GM21528 (cell line): ENCODE measurements at regions not wholly inside any gene's neighbourhood (a gene's known extent, or its start where the extent isn't known, plus 50 kb on each side); places are given as distances from the start of the nearest gene placed in this dataset.

ENCODE experiments used
- ATAC-seq: cut with Tn5 transposase; IDR thresholded peaks from one replicate; pipeline ENCODE4 v1.9.1; 2021; ENCODE audit warnings: mild to moderate bottlenecking, moderate library complexity; ENCODE audit not compliant: unreplicated experiment, low FRiP score

DNA sequence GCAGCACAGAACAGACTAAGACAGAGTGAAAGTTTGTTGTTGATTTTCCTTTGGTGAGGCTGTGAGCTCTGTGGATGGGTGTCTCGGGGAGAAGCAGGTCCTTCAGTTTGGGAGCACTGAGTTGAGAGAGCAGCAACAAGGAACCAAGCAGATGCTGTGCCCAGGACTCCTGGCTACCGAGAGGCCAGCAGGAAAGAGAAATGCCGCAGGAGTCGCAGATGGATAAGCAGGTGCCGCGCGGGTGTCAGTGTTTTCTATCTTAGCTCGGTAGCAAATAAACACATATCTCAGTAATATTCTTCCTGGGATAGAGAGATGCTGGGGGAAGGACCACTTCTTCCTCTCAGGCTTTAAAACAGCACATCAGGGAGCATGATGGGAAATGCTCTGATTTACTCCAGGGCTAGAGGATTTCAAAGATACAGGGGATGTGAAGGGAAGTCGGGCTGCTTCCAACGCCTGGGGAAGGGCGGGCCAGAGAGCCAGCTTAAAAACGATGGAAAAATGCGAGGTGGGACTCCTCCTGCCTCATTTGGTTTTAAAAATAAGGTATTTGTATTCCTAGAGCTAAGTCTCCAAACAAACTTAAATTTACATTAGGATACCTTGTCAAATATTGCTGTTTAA lies 470.7 kb upstream of the B3GAT1 start:
- ATAC-seq: no peak

DNA sequence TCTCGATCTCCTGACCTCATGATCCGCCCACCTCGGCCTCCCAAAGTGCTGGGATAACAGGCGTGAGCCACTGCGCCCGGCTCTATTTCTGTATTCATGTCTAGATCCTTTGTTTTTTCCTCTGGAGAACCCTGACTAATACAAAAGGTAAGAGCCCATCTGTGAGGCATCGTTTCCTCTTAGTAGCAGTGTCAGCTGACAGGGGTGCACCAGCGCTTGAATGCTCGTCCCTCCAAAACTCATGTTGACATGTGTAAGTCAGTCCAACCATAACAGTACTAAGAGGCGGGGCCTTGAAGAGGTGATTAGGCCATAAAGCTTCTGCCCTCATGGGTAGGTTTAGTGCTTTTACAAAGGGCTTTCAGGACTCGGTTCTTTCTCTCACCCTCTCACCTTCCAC lies 470.1 kb upstream of the B3GAT1 start:
- no peak for ATAC-seq

DNA sequence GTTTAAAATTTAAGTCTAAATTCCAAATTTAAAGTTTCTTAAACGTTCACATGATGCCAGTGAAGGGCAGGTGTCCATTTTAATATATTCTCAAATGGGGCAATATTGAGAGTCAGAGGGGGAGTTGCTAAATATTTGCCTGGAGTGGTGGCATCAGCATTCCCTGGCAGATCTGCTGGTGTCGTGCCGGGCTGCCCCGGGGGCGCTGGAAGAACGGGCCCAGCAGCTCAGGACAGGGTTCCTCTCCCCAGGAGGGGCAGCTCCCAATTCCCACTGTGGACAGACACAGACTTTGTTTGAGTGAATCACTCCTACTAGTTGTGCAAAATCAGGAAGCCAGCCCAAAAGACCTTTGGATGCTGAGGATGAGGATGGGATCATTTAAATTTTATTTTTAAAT lies 468.7 kb upstream of the B3GAT1 start:
- ATAC-seq: no peak

DNA sequence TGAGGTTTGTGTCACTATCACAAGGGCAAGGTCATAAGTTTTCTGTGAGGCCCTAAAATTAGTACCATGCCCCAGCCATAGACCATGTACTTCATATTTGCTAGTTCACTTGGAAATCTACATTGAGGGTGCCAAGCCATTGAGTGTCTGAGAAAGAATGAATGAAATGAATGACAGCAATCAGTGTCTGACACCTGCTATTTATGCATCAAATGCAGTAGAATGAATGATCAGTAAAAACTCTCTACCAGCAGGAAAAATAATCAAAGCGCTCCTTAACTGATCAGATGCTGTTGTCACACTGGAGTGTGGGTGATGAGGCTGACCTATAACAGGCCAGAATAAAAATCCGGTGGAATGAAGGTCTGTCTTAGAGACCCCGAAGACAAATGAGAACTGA lies 467.9 kb upstream of the B3GAT1 start:
- ATAC-seq: no peak

DNA sequence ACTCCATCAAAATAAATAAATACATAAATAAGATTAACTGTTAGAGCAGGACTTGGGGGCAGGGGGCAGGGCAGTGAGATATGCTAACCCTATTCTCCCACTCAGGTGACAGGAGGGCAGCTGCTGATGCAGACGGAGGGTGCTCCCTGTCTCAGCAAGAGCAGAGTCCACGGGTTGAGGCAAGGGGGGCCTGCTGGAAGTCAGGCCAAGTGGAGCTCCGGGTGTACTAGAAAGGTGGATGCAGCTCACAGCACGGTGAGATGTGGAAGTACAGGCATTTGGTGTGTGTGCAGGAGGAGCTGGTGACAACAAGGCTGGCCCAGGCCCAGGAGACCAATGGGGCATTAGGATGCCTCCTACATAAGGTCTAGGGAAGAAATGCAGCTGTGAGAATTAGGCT lies 467.3 kb upstream of the B3GAT1 start:
- ATAC-seq: no peak

DNA sequence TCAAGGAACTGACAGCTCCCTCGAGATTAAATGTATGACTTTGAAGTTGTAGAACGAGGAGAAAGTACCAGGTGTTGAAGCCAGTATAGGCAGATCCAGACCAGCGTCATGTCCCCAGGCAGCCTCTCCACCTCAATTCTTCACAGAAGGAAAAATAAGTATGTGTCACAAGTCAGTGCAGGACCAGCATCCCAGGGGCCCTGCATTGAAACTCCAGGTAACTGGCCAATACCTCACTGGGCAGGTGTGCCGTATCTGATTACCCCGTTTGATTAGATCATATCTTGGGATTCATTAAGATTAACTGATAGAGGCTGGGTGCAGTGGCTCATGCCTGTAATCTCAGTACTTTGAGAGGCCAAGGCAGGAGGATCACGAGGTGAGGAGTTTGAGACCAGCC lies 466.7 kb upstream of the B3GAT1 start:
- ATAC-seq: no peak

DNA sequence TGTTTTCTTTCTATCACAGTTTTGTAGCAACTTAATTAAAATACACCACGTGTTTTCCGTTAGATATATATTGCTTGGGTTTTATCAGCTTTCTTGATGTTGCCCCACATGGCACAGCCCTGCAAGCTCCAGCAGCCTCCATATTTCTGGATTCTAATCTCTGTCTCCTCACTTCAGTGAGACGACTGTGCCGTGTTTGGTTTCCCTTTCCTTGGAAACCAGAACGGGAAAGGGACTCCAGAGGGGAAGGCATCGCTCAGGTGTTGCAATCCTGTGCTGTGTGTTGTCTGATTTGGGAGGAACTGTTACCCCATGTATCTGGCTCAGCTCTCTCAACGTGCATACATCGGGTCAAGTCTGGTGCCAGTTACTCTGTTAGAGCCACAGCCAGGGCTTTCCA lies 464.2 kb upstream of the B3GAT1 start:
- no peak for ATAC-seq

DNA sequence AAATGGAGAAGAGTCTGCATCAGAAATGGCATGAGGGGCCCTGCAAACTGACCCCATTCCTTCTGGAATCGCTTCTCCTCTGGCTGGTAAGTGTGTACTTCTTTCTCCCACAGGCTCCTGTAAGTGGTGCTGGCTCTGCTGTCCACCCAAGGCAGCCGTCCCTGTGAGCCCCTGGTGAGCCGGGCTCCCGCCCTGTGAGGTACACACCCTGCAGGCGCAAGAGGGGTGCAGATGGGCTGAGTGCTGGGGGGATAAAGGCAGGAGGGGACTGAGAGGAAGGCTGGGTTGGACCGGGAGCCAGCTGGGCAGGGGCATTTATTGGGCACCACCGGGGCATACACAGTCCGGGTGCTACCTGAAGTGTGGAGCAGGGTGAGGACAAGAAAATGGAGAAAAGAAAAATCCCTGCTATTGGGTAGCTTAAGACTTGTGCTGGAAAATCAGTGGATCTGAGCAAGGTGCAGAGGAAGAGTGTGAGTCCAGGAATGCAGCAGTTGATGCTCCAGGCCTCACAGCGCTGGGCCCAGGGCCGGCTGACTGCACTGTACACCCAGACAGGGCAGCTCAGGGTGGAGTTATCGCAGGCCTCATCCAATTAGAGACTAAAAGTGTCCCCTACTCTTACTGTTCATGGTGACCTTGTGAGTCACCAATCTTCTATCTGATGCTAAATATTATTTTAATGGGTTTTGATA lies 455.1 kb upstream of the B3GAT1 start:
- ATAC-seq: no peak

DNA sequence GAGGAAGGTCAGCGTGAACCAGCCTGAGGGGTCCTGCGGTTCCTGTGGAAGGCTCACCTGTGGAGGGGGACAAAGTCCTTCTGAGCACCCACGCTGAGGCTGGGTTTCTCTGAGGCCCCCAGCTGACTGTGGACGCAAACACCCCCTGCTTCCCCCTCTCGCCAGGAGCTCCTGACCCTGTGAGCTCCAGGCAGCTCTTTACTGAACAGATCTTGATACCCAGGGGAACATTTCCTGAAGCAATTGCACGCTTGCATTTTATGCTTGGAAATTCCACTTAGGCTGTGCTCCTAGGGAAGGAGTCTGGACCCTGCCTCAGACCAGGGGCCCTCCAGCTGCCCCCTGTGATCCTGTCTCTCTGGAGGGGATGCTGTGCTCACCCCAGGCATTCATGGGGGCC lies 454.2 kb upstream of the B3GAT1 start:
- ATAC-seq: no peak

DNA sequence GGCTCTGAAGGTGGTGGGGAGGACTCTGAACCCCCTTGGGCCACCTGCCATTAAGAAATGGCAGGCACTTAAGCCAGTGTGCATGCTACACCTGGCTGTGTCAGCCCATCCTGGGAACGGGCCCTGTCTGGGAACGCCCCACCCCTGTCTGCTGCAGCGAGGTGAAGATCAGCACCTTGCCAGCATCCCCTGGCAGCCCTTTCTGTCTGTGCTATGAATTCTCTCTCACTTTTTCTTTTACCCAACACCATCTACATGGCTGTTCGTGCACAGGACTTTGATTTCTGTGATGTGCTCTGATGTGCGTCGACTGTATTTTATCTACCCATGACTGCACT lies 452.9 kb upstream of the B3GAT1 start:
- no peak for ATAC-seq

DNA sequence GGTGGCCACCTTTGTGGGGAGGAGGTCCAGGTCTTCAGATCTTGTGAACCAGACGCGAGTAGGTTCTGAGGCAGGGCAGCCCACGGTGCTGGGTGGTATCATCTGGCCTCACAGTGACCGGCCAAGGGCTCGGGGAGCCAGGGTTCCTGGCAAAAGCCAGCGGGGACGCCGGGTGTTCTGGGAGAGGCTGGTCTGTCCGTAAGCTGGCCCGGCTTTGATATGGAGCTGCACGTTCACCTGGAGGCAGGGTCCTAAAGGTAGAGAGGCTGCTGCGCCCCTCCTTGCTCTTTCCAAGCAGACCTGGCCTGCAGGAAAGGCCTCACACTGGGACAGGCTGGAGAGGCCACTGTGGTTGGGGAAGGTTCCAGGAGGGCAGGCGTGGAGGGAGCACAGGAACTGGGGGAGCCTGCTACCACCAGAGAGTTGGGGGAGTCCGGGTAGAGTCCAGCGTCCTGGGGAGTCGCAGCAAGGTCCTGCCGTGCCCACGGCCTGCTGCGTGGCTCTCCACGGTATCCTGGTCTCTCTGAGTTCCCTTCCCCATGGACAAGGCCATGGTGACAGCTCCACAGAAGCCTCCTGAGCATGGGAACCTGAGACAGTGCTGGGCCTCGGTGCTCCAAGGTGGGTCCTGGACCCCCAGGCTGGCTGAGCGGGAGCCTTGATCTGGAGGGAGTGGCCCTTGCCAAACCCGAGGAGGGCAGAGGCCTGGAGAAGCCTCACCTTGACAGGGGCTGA lies 452.4 kb upstream of the B3GAT1 start:
- ATAC-seq: no peak

DNA sequence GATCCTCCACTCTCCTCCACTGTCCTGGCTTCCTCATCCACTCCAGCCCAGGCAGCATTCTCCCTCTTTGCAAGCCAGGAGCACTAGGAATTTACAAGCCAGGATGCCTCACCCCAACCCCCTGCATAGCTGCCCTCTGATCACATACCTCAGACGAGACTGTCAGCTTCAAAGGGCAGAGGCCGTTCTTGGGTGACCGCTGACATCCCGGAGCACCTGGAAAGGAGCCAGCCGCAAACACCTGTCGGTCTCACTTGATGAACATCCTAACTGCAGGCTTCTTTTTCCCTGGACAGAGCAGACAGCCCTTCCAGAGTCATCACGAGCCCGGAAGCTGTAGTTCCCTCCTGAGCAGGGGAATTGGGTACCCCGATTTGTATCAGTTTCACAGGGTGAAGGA lies 451.3 kb upstream of the B3GAT1 start:
- ATAC-seq: no peak

DNA sequence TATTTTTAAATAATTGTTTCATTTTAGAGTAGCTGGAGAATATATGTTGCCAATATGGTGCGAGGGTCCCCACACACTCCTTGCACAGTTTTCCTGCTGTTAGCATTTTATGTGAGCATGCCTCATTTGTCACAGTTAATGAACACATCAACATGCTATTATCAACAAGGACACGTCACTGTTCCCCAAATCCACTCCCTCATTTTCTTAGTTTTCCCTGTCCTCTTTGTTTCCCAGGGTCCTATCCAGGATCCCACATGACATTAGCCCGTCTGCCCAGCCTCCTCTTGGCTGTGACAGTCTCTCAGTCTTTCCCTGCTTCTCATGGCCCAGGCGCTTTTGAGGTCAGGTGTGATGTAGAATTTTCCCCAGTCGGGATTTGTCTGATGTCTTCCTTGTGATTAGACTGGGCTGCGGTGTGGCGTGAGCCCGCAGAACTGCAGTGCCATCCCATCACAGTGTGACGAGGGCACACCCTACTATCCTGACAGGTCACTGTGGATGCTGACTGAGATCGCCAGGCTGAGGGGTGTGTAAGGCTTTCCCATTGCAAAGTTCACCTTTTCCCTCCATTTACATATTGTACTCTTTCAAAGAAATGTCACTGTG lies 450.6 kb upstream of the B3GAT1 start:
- ATAC-seq: no peak

DNA sequence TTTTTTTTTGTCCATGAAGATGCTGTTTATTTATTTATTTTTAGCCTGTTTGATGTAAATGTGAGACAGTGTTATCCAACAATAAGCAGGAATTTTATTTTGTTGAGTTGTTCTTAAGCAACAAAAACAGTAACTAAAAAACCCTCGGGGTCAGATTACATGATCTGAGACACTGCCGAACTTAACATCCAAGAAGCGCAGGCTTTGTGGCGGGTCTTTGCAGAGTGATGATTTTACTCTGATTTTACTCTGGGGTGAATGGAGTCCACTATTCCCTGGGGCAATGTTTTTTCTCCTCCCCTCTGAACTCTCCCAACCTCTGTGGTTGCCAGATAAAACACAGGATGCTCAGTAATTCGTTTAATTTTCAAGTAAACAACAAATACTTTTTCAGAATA lies 450.1 kb upstream of the B3GAT1 start:
- no peak for ATAC-seq

DNA sequence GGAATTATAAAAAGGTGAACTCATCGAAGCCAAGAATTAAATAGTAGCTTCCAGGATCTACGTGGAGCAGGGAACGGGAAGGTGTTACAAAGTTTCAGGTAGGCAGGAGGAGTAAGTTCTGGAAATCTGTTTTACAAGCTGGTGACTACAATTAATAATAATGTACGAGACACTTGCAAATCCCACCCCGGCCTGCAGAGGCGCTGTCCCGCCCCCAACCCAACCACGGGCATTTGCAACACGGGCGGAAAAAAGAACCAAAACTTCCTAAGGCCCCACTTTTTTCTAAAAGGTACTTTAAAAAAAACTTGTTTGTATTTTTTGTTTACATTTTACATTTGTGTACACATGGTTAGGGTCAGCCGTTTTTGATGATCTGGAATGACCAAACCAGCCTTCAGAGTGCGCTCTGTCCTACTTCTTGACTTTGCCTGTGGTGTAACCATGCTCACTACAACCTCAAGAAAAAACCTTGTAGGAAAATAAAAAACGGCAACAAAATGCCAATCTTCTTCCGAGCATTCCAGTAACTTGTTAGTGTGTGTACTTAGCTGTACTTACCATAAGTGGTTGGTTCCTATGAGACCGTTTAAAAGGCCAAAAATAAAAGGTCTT lies 449.6 kb upstream of the B3GAT1 start:
- ATAC-seq: no peak

DNA sequence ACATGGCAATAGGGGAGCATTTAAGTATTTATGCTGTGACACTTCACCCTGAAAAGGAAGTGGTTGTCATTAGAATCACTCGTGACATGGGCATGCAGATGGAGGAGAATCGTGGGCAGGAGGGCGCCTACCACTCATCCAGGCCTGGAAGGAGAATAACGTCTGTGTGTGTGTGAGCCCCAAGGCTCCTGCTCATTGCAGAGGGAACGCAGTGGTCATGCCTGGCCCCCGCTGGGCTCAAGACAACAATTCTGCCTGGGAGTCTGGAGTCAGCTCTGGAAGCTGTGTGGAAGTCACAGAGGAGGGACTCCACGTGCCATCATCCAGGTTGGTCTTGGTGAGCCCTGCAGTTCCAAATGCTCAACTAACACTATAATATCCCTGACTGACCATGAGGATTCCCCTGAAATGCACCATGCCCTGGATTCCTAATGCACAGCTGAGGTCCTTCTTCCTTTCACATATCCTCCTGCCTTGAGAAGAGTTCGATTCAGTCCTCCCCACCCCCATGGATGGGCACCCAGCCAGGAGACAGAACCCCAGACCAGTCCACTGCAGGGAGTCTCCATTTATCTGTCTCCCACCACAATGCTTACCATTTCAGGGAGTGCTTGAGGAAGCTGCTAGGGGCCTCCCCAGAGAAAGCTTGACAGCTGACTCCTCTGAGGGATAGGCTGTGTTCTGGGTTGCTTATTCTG lies 446.9 kb upstream of the B3GAT1 start:
- ATAC-seq: no peak

DNA sequence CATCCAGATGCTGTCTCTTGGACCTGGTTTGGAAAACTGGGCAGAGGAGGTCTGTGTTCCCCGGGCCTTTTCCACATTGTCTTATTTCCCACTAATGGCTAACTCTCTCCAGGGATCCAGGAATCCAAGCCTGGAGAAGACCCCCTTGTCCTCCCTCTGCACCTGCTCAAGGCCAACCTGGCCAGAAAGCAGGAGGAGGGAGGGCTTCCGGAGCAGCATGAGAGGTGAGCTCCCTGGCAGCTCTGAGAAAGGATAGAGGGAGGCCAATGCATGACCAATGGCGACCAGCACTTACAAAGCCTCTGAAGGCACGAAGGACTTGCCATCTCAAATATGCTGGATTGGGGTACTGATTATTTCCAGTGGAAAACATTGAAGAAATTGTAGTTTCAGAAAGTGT lies 445.0 kb upstream of the B3GAT1 start:
- ATAC-seq: no peak

DNA sequence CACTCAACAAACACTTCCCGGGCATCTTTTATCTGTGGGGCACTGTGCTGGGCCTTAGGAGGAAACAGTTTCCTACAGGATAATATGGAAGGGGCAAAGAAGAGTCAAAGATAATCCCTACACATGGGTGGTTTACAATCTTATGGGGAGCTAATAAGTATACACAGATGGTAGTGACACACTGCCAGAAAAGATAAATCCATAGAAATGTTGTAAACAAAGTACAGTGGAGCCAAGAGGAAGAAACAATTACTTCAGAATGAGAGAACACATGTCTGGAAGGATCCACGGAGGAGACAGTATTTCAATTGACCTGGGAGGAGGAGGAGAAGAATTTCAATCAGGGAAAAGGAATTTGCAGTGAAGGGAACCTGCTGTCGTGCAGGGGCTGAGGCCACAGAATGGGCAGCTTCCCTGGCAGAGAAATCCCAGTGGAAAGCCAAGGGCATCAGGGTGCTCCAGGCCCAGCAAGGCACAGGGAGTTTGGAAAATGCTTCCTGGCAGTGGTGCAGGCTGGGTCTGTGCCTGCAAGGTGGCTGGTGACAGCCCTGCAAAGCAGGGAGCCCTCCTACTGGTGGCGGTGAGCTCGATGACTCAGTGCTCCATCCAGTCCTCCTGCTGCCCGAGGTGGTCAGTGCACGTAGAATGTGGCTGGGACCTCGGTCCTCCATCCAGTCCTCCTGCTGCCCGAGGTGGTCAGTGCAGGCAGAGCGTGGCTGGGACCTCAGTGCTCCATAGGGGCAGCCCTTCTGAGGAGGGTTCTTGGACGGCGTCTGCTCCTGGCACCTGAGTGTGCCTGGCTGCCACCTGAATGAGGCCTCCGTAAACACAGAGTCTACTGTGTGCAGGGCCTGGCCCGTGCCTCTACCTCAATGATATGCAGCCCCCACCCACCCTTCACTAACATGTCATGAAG lies 444.3 kb upstream of the B3GAT1 start:
- ATAC-seq: no peak
